HepG2 (cell line): ENCODE measurements at regions not wholly inside any gene's neighbourhood (a gene's known extent, or its start where the extent isn't known, plus 50 kb on each side); places are given as distances from the start of the nearest gene placed in this dataset.

ENCODE experiments used
- ATAC-seq: fragments of 200-7000 bp; cut with Tn5 transposase; 3 replicates; pipeline ENCODE4 v1.9.1; 2020; ENCODE audit warnings: mild to moderate bottlenecking, moderate library complexity
- BruUV-seq: library from RNA; stranded (reverse); fragments of 400-500 nt; replicated peaks from 2 replicates; lab custom pipeline; 2021; lab: Mats Ljungman, UMichigan
- CTCF ChIA-PET: fragments of 300-600 bp; formaldehyde crosslinking; extraction: SDS; loops from one replicate; lab custom pipeline; 2021; ENCODE audit warnings: low total read pairs, inconsistent platforms, low intra/inter-chr PET ratio; lab: Yijun Ruan, JAX
- POLR2A ChIA-PET: fragments of 350-600 bp; sonication (Branson Sonifier 250); formaldehyde crosslinking; loops from one replicate; lab custom pipeline; 2020; ENCODE audit warnings: antibody characterized with exemption, inconsistent platforms; lab: Yijun Ruan, JAX
- DNase-seq: peaks from one replicate; pipeline ENCODE4 v3.0.0-alpha.2; 2015; ENCODE audit warnings: low spot score
- FAIRE-seq: peaks from 3 replicates; lab custom pipeline; 2011; peaks lifted over from hg19 to GRCh38; lab: Jason Lieb, UNC
- H2AFZ ChIP-seq: one replicate; pipeline ENCODE4 v1.6.1; 2011; ENCODE audit warnings: low read length, inconsistent platforms
- H3K27ac ChIP-seq: fragments of 300-600 bp; 3 replicates; pipeline ENCODE4 v1.8.0; 2011; ENCODE audit warnings: mixed run types, mild to moderate bottlenecking, mixed read lengths, low read length, inconsistent platforms; ENCODE audit not compliant: insufficient read depth; ENCODE audit errors: extremely low read length
- H3K27me3 ChIP-seq, 2 experiments: fragments of 200-600 bp in 1 of 2; 2 replicates in 1 of 2; 3 replicates in 1 of 2; pipeline versions ENCODE4 v1.6.0 to v1.8.0; 2011; ENCODE audit warnings: low read length in 2 of 2, mild to moderate bottlenecking in 2 of 2, moderate library complexity in 2 of 2, inconsistent platforms in 1 of 2; ENCODE audit not compliant: insufficient read depth in 2 of 2, control insufficient read depth in 1 of 2
- H3K36me3 ChIP-seq, 2 experiments: fragments of 200-600 bp in 1 of 2; replicated peaks in 1 of 2; 2 replicates in 1 of 2; 3 replicates in 1 of 2; pipeline versions ENCODE4 v1.5.1 to v1.8.0; 2011; ENCODE audit warnings: low read length in 2 of 2, inconsistent platforms in 1 of 2; ENCODE audit not compliant: insufficient read depth in 2 of 2, control insufficient read depth in 1 of 2
- H3K4me1 ChIP-seq: 2 replicates; pipeline ENCODE4 v1.5.1; 2012; ENCODE audit warnings: low read length, inconsistent platforms; ENCODE audit not compliant: insufficient read depth
- H3K4me2 ChIP-seq: 2 replicates; pipeline ENCODE4 v1.6.0; 2011; ENCODE audit warnings: low read depth, low read length, inconsistent platforms
- H3K4me3 ChIP-seq, 3 experiments: fragments of 200-600 bp in 1 of 3; sonication (generic), shearing (Covaris generic) in 1 of 3; replicated peaks in 1 of 3; 2 replicates each; pipeline ENCODE4 v1.5.1; 2011 to 2016; ENCODE audit warnings: low read length in 3 of 3, inconsistent platforms in 2 of 3, low read depth in 2 of 3, mild to moderate bottlenecking in 2 of 3, control low read depth in 1 of 3, mixed read lengths in 1 of 3; ENCODE audit not compliant: insufficient read depth in 1 of 3
- H3K79me2 ChIP-seq: one replicate; pipeline ENCODE4 v1.6.1; 2011; ENCODE audit warnings: low read length, inconsistent platforms; ENCODE audit not compliant: insufficient read depth
- H3K9ac ChIP-seq: 2 replicates; pipeline ENCODE4 v1.6.0; 2011; ENCODE audit warnings: mild to moderate bottlenecking, low read depth, low read length, inconsistent platforms; ENCODE audit not compliant: insufficient read depth
- H3K9me3 ChIP-seq: 2 replicates; pipeline ENCODE4 v1.5.1; 2012; ENCODE audit warnings: mild to moderate bottlenecking, low read length
- H4K20me1 ChIP-seq: 2 replicates; pipeline ENCODE4 v1.6.0; 2011; ENCODE audit warnings: inconsistent platforms, mild to moderate bottlenecking, low read length, moderate library complexity; ENCODE audit not compliant: insufficient read depth
- CEBPB ChIP-seq: IDR thresholded peaks from 2 replicates; pipeline ENCODE4 v1.6.1; 2011; ENCODE audit warnings: low read depth, low read length, improper control_type of control experiment, borderline replicate concordance
- CENPX ChIP-seq: sonication (generic); formaldehyde crosslinking; IDR thresholded peaks from 2 replicates; pipeline ENCODE4 v1.9.0; 2021; ENCODE audit warnings: mild to moderate bottlenecking, missing genetic modification reagents, moderate library complexity
- CHD2 ChIP-seq: IDR thresholded peaks from 2 replicates; pipeline ENCODE4 v1.6.1; 2011; ENCODE audit warnings: low read depth, low read length, improper control_type of control experiment
- DNMT1 ChIP-seq: sonication (generic); formaldehyde crosslinking; IDR thresholded peaks from 2 replicates; pipeline ENCODE4 v1.5.1; 2020; ENCODE audit warnings: mild to moderate bottlenecking, missing genetic modification reagents
- PHF21A ChIP-seq: sonication (generic); formaldehyde crosslinking; IDR thresholded peaks from 2 replicates; pipeline ENCODE4 v1.5.0; 2020; ENCODE audit warnings: mild to moderate bottlenecking, missing genetic modification reagents
- SP2 ChIP-seq: sonication (generic); formaldehyde crosslinking; IDR thresholded peaks from 2 replicates; pipeline ENCODE4 v1.5.1; 2020; ENCODE audit warnings: mild to moderate bottlenecking, missing genetic modification reagents
- ZBTB7A ChIP-seq: sonication (generic); formaldehyde crosslinking; IDR thresholded peaks from 2 replicates; pipeline ENCODE4 v1.8.0; 2022; ENCODE audit warnings: mild to moderate bottlenecking, missing genetic modification reagents
- ZMAT3 ChIP-seq: sonication (generic); formaldehyde crosslinking; conservative IDR thresholded peaks from 2 replicates; pipeline ENCODE4 v1.7.0; 2021; ENCODE audit warnings: missing genetic modification reagents
- ZNF550 ChIP-seq: sonication (generic); formaldehyde crosslinking; IDR thresholded peaks from 2 replicates; pipeline ENCODE4 v1.4.0; 2020; ENCODE audit warnings: mild to moderate bottlenecking, missing genetic modification reagents, borderline replicate concordance
- ZNF564 ChIP-seq: sonication (generic); formaldehyde crosslinking; IDR thresholded peaks from 2 replicates; pipeline ENCODE4 v1.8.1; 2023; ENCODE audit warnings: mild to moderate bottlenecking, missing genetic modification reagents
- WGBS: methylation state at CpG from one replicate; pipeline ENCODE4 v1.1.6; 2017; ENCODE audit warnings: low lambda C conversion rate; 5-methylcytosine and 5-hydroxymethylcytosine counted together
- in situ Hi-C: cut with HindIII; loops from 2 replicates; pipeline ENCODE4 v1.10.0; 2017; ENCODE audit warnings: low pct_unique_long_range_greater_than_20kb; ENCODE audit not compliant: extremely low pct_ligation_motif_present
- intact Hi-C: fragments of 100-400 bp; cut with micrococcal nuclease; formaldehyde crosslinking; loops from one replicate; pipeline ENCODE4 v1.10.0; 2022; ENCODE audit not compliant: unreplicated experiment
- TF ChIP-seq, protein P1 (sequence below): sonication (generic); formaldehyde crosslinking; IDR thresholded peaks from 2 replicates; pipeline ENCODE4 v1.4.0; 2020; ENCODE audit warnings: mild to moderate bottlenecking, missing genetic modification reagents
- TF ChIP-seq, protein P2 (sequence below): sonication (generic); formaldehyde crosslinking; IDR thresholded peaks from 2 replicates; pipeline ENCODE4 v1.5.1; 2020; ENCODE audit warnings: missing genetic modification reagents, mild to moderate bottlenecking, borderline replicate concordance
- TF ChIP-seq, protein P3 (sequence below): IDR thresholded peaks from 2 replicates; pipeline ENCODE4 v1.6.1; 2018; ENCODE audit warnings: missing genetic modification reagents, mild to moderate bottlenecking, missing compliant biosample characterization
- TF ChIP-seq, protein P4 (sequence below): sonication (generic); formaldehyde crosslinking; IDR thresholded peaks from 2 replicates; pipeline ENCODE4 v1.8.1; 2023; ENCODE audit warnings: missing genetic modification reagents, inconsistent platforms, borderline replicate concordance

DNA sequence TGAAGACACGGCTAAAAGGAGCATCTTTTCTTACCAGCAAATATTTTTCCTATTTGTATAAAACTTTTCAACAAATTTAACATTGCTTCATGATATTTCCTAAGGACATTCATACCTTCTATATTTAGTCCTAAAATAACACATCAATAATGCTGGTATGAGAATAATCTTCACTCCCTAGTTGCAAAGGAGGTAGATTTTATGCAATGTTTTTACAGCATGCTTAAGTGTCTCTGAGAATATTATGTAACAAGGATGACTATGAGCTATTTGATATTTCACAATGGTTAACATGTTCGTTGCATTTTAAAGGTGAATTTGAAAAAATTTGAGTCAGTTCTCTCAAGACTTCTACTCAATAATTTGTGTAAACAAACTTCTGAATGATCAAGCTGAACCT, 506.7 kb downstream of the NUP35 start:
- intact Hi-C loops: no loop called here

DNA sequence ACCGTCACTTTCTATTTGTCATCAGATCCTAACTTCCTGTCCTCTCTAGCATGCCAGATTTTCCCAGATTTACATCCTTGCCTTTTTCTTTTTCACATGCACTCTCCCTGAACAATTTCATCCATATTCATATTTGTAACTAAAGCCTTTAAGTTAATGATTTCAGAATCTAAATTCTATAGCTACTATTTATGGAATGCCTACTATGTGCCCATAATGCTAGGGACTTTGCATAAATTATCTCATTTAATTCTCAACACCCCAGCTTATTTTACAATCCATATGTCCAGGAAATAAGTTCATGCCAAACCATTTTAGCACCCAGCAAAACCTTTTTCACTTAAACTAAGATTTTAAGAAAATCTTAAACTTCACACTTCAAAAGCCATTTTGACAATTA, 531.9 kb downstream of the NUP35 start:
- Histone ChIP-seq H3K4me3 (no peak overlapping the region), H3K4me2 (no peak overlapping the region), H3K9me3 (no peaks in the 10 kb centered on the region), H3K27ac (no peak overlapping the region), H3K79me2 (no peaks in the 10 kb centered on the region), H3K36me3 (no peaks in the 10 kb centered on the region), H3K9ac (no peak overlapping the region)
- BruUV-seq: no TSS peak
- in situ Hi-C loops: no loop called here
- FAIRE-seq (no peak), ATAC-seq (no peak), DNase-seq (no peak)
- POLR2A ChIA-PET: no interaction called here
- WGBS: 0% methylated on average over 1 of the region's 1 CpG
- TF ChIP-seq PHF21A (no peak), CHD2 (no peak), ZBTB7A (CRISPR knock-in tag) (no peak), SP2 (CRISPR knock-in tag) (no peak), CENPX (no peak), ZMAT3 (CRISPR knock-in tag) (no peak), ZNF564 (no peak), ZNF550 (CRISPR knock-in tag) (no peak), DNMT1 (CRISPR knock-in tag) (no peak)
- TF ChIP-seq, protein P1, sequence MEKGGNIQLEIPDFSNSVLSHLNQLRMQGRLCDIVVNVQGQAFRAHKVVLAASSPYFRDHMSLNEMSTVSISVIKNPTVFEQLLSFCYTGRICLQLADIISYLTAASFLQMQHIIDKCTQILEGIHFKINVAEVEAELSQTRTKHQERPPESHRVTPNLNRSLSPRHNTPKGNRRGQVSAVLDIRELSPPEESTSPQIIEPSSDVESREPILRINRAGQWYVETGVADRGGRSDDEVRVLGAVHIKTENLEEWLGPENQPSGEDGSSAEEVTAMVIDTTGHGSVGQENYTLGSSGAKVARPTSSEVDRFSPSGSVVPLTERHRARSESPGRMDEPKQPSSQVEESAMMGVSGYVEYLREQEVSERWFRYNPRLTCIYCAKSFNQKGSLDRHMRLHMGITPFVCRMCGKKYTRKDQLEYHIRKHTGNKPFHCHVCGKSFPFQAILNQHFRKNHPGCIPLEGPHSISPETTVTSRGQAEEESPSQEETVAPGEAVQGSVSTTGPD: no peak
- TF ChIP-seq, protein P2, sequence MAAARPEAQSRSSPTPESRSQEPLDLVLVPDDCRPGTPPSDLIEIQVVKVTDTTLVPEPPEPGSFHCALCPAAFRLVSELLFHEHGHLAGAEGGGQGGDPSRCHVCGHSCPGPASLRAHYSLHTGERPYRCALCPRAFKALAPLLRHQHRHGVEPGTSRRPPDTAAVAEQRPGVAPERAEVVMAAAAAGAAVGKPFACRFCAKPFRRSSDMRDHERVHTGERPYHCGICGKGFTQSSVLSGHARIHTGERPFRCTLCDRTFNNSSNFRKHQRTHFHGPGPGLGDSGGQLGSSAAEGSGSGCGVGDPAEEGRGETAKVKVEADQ (CRISPR knock-in tag): no peak
- TF ChIP-seq, protein P3, sequence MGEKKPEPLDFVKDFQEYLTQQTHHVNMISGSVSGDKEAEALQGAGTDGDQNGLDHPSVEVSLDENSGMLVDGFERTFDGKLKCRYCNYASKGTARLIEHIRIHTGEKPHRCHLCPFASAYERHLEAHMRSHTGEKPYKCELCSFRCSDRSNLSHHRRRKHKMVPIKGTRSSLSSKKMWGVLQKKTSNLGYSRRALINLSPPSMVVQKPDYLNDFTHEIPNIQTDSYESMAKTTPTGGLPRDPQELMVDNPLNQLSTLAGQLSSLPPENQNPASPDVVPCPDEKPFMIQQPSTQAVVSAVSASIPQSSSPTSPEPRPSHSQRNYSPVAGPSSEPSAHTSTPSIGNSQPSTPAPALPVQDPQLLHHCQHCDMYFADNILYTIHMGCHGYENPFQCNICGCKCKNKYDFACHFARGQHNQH (CRISPR knock-in tag): no peak
- TF ChIP-seq, all 625 proteins: peak for 0
- H2AFZ ChIP-seq: no peak overlapping the region
- no peaks in the 10 kb centered on the region for H4K20me1 ChIP-seq
- no peaks in the 10 kb centered on the region for H3K27me3 ChIP-seq
- intact Hi-C loops: no loop called here
- CTCF ChIA-PET: no interaction called here
- no peaks in the 10 kb centered on the region for H3K4me1 ChIP-seq

More for the DNA sequence above, 506.7 kb downstream of the NUP35 start:
- H3K4me1 ChIP-seq: no peaks in the 10 kb centered on the region
- CTCF ChIA-PET: no interaction called here
- no peaks in the 10 kb centered on the region for H3K36me3 ChIP-seq
- H4K20me1 ChIP-seq: no peaks in the 10 kb centered on the region; the same call in 1 of the 2 replicates
- POLR2A ChIA-PET: no interaction called here
- DNase-seq: no peak
- H2AFZ ChIP-seq: no peak overlapping the region
- H3K4me3 ChIP-seq: no peak overlapping the region
- no peak overlapping the region for H3K27ac ChIP-seq
- no peak overlapping the region for H3K4me2 ChIP-seq
- no peaks in the 10 kb centered on the region for H3K9me3 ChIP-seq
- ATAC-seq: no peak
- no peaks in the 10 kb centered on the region for H3K27me3 ChIP-seq
- FAIRE-seq: no peak
- H3K9ac ChIP-seq: no peak overlapping the region
- no TSS peak for BruUV-seq
- no peaks in the 10 kb centered on the region for H3K79me2 ChIP-seq
- TF ChIP-seq, protein P4, sequence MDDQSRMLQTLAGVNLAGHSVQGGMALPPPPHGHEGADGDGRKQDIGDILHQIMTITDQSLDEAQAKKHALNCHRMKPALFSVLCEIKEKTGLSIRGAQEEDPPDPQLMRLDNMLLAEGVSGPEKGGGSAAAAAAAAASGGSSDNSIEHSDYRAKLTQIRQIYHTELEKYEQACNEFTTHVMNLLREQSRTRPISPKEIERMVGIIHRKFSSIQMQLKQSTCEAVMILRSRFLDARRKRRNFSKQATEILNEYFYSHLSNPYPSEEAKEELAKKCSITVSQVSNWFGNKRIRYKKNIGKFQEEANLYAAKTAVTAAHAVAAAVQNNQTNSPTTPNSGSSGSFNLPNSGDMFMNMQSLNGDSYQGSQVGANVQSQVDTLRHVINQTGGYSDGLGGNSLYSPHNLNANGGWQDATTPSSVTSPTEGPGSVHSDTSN (CRISPR knock-in tag): no peak
- TF ChIP-seq CEBPB: peak; percentile 42; the same call in 1 of the 2 replicates
- 2% methylated on average over 2 of the region's 2 CpGs for WGBS
- in situ Hi-C loops: no loop called here
